GM10248 (cell line): ENCODE measurements at regions not wholly inside any gene's neighbourhood (a gene's known extent, or its start where the extent isn't known, plus 50 kb on each side); places are given as distances from the start of the nearest gene placed in this dataset.

Source experiments
- CTCF ChIA-PET: fragments of 300-600 bp; sonication (Branson Sonifier 250); formaldehyde crosslinking; extraction: SDS; loops from one replicate; lab custom pipeline; 2021; ENCODE audit warnings: antibody characterized with exemption; lab: Yijun Ruan, JAX
- POLR2A ChIA-PET: fragments of 350-650 bp; sonication (Branson Sonifier 250); formaldehyde crosslinking; extraction: SDS; loops from one replicate; lab custom pipeline; 2020; ENCODE audit warnings: antibody characterized with exemption; lab: Yijun Ruan, JAX
- DNase-seq: peaks from one replicate; pipeline ENCODE4 v3.0.0; 2012; ENCODE audit errors: extremely low spot score
- TF ChIP-seq, protein P1 (sequence below): IDR thresholded peaks from 2 replicates; pipeline ENCODE4 v1.5.1; 2012; ENCODE audit warnings: mild to moderate bottlenecking, low read depth; ENCODE audit errors: extremely low read depth, missing control alignments, control extremely low read depth

DNA sequence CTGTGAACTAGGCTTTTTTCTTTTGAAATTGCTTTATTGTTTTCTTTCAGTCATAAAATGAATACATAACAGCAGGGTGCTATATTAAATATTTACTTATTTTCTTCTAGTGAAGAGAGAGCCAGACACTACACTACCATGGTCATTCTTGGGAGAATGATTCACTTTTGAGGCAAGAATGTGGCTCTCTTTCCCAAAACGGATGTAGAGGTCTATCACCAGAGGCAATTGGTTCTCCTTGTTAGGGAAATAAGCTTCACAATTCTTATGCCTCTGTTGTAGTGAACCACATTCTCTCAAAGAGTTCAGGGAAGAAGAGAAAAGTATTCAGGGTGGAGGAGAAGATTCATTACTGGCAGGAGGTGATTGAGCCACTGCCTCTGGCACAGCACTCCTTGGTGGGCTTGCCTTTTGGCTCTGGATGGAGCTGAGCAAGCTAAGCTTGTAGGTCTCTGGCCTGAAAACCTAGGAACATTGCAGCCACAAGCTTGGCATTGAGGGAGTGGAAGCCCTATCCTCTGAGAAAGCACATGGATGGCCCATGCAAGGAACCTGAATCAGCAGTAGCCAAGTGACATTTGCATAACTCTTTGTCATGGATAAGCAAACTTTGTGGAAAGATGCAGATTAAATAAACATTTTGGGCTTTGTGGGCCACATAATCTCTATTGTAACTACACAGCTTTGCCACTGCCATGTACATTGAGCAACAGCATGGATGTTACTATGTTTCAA, 179.0 kb upstream of the TNC start:
- ChIA-PET CTCF (interaction anchor here (1.7 kb wide), 1 partner anchor 15 kb away, joined by 3 read pairs; no protein-coding TSS in a partner anchor), POLR2A (no interaction called here)

DNA sequence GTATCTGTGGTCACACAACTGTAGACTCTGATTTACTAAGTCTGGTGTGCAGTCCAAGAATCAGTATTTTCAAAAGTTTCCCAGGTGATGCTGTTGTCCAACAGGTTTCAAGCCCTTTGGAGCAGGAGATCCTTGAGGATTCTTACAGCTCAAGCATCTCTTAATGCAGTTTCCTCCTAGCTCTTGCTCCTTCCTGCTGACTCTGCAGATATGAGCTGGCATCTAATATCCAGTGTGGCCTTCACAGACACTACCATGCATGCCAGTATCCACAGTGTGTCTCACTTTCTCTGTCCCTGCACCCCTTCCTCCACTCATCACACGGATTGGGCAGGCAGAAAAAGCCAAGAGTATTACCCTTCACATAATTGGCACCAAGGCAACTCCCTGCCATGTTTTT, 182.2 kb upstream of the TNC start:
- POLR2A ChIA-PET, result interaction anchor here (0.6 kb wide), 1 partner anchor 446 kb away, joined by 3 read pairs; no protein-coding TSS in a partner anchor
- TF ChIP-seq, protein P1, sequence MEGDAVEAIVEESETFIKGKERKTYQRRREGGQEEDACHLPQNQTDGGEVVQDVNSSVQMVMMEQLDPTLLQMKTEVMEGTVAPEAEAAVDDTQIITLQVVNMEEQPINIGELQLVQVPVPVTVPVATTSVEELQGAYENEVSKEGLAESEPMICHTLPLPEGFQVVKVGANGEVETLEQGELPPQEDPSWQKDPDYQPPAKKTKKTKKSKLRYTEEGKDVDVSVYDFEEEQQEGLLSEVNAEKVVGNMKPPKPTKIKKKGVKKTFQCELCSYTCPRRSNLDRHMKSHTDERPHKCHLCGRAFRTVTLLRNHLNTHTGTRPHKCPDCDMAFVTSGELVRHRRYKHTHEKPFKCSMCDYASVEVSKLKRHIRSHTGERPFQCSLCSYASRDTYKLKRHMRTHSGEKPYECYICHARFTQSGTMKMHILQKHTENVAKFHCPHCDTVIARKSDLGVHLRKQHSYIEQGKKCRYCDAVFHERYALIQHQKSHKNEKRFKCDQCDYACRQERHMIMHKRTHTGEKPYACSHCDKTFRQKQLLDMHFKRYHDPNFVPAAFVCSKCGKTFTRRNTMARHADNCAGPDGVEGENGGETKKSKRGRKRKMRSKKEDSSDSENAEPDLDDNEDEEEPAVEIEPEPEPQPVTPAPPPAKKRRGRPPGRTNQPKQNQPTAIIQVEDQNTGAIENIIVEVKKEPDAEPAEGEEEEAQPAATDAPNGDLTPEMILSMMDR, result no peak
- no peak for DNase-seq
- CTCF ChIA-PET, result interaction anchor here (1.3 kb wide), 1 partner anchor 86 kb away, joined by 3 read pairs; no protein-coding TSS in a partner anchor

More for the DNA sequence above, 179.0 kb upstream of the TNC start:
- TF ChIP-seq, protein P1, result no peak
- no peak for DNase-seq

- POLR2A ChIA-PET, result interaction anchor here (0.7 kb wide), 1 partner anchor 33 kb away, joined by 3 read pairs; no protein-coding TSS in a partner anchor
- TF ChIP-seq, protein P1, result no peak
- CTCF ChIA-PET, result interaction anchor here (1.2 to 1.5 kb wide), 3 partner anchors 8 to 87 kb away, joined by 3 to 6 read pairs (median 3); no protein-coding TSS in a partner anchor
- no peak for DNase-seq
Observed at GRCh38 chr9:115300874-115301273, 182.9 kb upstream of the TNC start.

DNA sequence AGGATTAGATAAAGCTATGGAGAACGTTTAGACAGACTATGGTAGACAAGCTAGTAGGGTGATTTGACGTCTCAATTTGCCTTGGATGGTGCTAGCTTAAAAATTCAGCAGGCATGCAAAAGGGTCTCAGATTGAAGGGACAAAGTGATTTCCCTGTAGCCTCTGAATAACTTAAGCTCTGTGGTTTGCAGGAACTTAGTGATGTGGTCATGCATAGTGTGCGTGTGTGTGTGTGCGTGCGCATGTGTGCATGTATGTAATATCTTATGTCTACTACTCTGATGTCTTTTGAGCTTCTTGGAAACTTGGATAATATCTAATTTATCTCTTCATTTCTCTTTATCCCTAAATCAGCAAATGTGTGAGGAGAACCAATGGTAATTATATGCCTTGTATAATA, 183.6 kb upstream of the TNC start:
- no peak for DNase-seq
- TF ChIP-seq, protein P1, result no peak
- POLR2A ChIA-PET, result interaction anchor here (0.7 kb wide), 1 partner anchor 33 kb away, joined by 3 read pairs; no protein-coding TSS in a partner anchor
- CTCF ChIA-PET, result interaction anchor here (1.1 to 1.5 kb wide), 3 partner anchors 9 to 16 kb away, joined by 3 to 6 read pairs (median 3); no protein-coding TSS in a partner anchor

DNA sequence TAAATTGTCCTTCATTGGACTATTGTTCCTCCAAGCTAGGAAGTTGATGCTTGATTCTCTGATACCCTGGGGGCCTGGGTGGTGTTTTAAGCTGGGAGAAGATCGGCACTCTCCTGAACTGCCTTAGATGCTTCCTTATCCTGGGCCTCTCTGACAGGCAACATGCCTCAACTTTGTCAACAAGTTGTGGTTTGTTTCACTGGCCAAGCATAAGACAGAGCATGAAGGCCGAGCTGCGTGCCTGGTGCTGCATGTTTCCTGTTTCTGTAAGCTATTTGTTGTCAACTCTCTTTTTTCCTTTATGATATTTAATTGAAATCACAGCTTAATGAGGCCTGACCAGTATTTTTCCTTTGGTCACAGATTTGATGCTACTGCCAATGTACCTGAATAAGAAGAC, 187.6 kb upstream of the TNC start:
- ChIA-PET CTCF (interaction anchor here (1.1 kb wide), 1 partner anchor 15 kb away, joined by 3 read pairs; no protein-coding TSS in a partner anchor), POLR2A (interaction anchor here (0.5 kb wide), 1 partner anchor 1251 kb away, joined by 5 read pairs; no protein-coding TSS in a partner anchor)

GRCh38 chr9:115306865-115307264, 188.9 kb upstream of the TNC start:
- TF ChIP-seq, protein P1, result no peak
- ChIA-PET CTCF (no interaction called here), POLR2A (no interaction called here)
- no peak for DNase-seq

More for the DNA sequence above, 187.6 kb upstream of the TNC start:
- TF ChIP-seq, protein P1, result no peak
- no peak for DNase-seq
